ENCODE measurements at regions not wholly inside any gene's neighbourhood (a gene's known extent, or its start where the extent isn't known, plus 50 kb on each side); places are given as distances from the start of the nearest gene placed in this dataset.
"Not testable (repeated sequence)": the region's sequence is repeated elsewhere in the genome, so short reads cannot be mapped to it uniquely, and the experiment has no call there.

- DNase-seq: no peak
Measured at GRCh38 chr5:106290841-106291240, 1379.9 kb downstream of the EFNA5 start.

DNA sequence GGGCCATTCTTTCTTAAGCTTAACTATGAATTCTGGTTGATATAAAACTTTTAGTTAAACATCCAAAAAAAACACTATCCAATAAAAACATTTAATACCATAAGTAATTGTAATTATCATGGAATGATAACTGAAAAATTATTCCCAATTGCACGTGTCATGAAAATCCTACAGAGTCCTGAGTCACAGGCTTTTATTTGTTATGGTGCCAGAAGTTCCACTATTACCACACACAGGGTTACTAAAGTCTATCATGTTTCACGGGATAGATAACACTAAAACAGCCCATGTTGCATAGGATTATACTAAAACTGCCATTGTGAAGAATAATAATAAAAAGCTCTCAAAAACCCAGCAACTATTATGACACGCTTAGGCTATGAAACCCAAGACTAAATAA is 1381.8 kb downstream of the EFNA5 start:
- DNase-seq: no peak

- no peak for DNase-seq
Measured at GRCh38 chr5:106277540-106278096, 1393.1 kb downstream of the EFNA5 start.

GRCh38 chr5:106269252-106269843 is 1401.4 kb downstream of the EFNA5 start:
- DNase-seq: no peak

DNA sequence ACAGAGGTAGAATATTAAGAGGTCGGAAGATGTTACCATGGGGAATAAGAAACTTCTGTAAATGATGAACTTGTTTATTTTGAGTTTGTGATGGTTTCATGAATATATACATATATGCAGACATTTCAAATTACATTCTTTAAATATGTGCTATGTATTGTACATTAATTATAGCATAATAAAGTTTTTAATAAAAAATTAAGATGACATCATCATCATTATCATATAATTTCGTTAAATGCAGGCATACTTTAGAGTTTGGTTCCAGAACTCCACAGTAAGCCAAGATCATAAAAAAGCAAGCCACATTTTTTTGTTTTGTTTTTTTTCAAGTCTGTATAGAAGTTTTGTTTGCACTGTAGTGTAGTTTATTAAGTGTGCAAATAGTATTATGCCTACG is 1403.5 kb downstream of the EFNA5 start:
- DNase-seq: no peak

- no peak for DNase-seq
Measured at GRCh38 chr5:106262395-106262794, 1408.3 kb downstream of the EFNA5 start.

GRCh38 chr5:106259431-106260090 is 1411.2 kb downstream of the EFNA5 start:
- not testable (repeated sequence) for DNase-seq

DNA sequence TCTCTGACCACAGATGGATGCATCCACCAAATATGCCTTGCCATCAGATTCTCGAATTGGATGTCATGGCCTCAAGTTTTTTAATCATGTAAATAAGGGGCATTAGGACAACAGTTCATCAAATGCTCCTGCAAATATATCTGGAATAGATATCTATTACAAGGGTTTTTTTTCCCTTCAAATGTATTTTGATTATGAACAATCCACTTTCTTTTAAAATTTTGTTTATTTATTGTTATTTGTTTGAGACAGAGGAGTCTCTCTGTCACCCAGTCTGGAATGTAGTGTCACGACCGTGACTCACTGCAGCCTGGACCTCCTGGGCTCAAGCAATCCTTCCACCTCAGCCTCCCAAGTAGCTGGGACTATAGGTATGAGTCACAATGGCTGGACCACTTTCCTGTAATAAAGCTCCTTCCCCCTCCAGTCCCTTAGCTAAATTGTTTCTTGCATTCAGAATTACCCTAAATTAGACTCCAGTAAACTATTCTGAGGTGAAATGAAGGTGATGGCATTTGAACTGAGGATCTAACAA is 1412.1 kb downstream of the EFNA5 start:
- DNase-seq: no peak

DNA sequence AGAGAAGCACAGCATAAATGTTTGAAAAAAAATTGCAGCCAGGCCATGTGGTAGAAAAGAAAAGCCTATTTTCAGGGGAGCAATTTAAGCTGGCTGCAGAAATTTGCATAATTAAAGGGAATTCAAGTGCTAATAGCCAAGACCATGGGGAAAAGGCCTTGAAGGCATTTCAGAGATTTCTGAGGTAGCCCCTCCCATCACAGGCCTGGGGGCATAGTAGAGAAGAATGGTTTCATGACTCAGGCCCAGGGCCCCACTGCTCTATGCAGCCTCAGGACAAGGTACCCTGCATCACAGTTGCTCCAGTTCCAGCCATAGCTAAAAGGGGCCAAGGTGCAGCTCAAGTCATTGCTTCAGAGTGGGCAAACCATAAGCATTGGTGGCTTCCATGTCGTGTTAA is 1416.0 kb downstream of the EFNA5 start:
- DNase-seq: no peak

DNA sequence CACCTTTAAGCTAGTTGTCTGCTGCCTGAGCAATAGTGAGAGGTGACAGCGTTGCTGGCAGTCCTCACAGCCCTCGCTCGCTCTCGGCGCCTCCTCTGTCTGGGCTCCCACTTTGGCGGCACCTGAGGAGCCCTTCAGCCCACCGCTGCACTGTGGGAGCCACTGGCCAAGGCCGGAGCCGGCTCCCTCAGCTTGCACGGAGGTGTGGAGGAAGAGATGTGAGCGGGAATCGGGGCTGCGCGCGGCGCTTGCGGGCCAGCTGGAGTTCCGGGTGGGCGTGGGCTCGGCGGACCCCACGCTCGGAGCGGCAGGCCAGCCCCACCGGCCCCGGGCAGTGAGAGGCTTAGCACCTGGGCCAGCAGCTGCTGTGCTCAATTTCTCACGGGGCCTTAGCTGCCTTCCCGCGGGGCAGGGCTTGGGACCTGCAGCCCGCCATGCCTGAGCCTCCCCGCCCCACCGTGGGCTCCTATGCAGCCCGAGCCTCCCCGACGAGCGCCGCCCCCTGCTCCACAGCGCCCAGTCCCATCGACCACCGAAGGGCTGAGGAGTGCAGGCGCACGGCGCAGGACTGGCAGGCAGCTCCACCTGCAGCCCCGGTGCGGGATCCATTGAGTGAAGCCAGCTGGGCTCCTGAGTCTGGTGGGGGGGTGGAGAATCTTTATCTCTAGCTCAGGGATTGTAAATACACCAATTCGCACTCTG is 1424.5 kb downstream of the EFNA5 start:
- DNase-seq: not testable (repeated sequence)

DNA sequence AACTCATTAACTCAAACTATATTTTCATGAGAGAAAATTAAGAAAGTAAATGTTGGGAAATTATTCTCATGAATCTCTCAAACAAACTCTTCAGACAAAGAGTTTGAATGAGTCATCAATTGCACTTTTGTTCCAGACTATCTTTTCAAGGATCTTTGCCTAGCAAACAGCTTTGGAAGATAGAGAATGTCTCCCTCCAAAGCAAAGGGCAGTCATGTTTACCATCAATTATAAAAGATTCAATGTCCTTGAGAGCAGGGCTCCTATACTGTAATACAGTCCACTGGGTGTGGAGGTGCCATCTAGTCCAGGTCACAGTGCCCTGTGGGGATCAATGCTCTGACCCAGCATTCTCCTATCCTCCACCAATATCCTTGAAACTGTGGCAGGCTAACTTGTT is 1429.3 kb downstream of the EFNA5 start:
- no peak for DNase-seq

GRCh38 chr5:106205916-106206571 is 1464.7 kb downstream of the EFNA5 start:
- DNase-seq: no peak

DNA sequence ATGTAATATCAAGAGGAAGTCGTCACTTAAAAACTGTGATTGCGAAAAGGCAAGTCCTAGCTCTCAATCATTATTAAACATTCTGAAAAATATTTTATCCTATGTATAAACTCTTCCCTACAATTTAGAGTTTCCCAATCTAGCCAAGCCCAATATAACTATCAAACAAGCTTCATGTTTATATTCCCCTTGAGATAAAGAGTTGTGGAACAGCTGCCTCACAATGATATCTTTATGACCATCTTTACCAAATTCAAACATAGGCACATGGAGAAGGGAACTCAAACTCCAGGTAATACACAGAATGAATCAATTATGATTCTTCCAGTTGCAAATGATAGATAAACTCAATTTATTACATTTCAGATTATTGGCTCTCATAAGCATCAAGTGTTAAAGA is 1468.7 kb downstream of the EFNA5 start:
- no peak for DNase-seq

GRCh38 chr5:106200971-106201370 is 1469.8 kb downstream of the EFNA5 start:
- DNase-seq: no peak

DNA sequence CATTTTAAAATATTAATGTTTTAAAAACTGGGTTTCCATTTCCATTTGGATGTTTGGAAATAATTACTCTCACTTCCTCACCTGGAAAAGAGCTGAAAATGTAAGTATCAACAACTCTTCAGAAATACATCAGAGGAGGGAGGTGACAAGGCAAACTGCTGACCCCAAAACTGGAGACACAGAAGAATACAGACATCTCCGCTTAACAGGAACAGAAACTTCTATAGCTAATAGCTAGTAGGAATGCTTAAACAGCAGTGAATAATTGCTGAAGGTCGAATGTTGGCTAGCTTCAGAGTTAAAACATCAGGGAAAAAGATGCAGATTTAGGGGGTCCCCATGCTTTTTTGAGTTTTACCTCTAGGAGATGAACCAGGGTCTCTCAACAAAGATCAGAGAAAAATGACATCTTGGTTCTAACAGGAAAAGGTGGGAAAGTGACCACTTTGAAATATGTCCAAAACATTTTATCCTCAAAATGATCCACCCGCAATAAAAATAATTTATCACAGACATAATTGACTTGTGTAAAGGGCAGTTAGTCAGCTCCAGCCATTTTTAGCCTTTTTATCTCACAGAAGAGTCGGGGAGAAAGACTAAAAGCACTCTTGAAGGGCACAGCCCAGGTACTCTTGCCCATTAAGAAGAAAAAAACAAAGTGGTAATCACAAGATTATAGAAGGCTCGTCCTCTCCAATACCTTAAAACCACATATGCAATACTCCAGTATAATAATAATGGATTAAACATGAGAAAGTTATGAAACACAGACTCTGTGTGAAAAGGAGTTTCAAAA is 1474.9 kb downstream of the EFNA5 start:
- DNase-seq: no peak

GRCh38 chr5:106189121-106189809 is 1481.5 kb downstream of the EFNA5 start:
- DNase-seq: no peak

DNA sequence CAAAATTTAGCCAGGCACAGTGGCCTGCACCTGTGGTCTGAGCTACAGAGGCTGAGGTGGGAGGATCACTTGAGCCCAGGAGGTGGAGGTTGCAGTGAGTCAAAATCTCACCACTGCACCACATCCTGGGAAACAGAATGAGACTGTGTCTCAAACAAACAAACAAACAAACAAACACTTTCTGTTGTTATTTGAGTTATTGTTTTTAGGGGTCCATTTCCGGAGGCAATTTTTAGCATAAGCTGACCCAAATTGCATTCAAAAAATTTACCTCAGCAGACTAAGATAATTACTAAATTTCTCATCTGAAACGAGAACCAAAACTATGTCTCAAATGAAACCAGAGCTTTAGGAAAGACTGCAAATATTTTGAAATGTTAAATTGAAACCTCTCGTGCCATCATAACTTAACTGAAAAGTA is 1485.1 kb downstream of the EFNA5 start:
- DNase-seq: no peak

DNA sequence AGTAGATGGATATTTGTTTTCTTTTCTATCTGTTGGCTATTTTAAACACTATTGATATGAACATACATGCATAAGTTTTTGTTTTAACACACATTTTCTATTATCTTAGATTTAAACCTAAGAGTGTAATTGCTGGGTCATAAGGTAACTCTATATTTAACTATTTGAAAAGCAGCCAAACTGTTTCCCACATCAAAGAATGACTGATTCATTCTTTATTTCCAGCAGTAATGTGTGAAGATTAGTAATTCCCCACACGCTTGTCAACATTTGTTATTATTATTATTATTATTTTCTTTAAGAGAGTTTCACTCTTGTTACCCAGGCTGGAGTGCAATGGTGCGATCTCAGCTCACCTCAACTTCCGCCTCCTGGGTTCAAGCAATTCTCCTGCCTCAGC is 1495.8 kb downstream of the EFNA5 start:
- no peak for DNase-seq

DNA sequence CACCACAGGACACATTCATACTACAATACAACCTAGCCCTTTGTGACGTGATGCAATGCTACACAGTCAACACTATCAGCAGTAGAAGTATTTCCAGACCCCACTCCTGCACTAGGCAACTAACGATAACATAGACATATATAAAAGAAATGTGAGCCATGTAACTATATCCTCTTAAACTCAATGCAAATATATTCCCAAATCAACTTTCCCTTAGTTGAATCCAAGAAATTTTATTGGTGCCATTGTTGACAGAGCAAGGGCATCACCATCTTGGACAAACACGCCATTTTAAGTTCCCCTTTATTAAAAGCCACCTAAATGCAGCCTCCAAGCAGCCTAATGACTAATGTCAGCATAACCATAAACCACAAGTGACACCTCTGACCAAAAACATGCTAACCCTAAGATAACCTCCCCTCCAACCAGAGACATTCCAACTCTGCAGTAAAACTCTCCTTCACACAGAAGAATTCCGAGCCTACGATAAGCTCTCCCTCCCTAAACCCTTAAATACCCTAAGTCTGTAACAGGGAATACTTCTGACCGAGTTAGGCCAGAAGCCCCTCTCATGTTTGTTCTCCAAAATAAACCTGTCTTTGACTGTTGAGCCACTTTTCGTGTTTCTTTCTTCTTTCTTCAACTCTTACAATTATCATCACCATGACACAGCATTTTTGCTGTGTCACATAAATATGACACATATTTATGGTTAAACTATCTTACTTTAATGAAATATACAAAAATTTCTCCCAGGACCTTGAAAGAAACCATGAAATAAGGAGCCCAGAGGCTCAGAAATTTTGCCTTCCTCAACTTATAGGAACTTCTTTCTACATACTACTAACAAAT is 1497.8 kb downstream of the EFNA5 start:
- DNase-seq: no peak

- no peak for DNase-seq
Measured at GRCh38 chr5:106171708-106172107, 1499.0 kb downstream of the EFNA5 start.

DNA sequence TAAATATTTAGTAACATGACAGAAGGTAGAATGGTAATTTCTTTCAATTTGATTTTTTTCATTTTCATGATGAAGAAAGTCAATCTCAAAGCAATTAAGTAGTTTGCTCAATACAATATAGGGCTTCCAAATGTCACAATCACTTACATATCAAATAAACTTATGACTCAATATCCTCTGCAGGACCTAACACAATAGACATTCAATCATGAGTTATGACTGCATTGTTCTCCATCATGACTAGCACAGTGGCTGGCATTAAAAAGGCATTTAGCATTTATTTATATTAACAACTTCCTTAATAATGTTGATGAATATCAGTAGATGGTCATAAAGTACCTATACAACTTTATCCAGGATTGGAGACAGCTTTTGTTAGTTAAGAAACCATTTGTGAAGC is 1499.6 kb downstream of the EFNA5 start:
- no peak for DNase-seq

Data from activated CD4-positive, alpha-beta T cell treated with anti-CD3 and anti-CD28 coated beads, Interleukin-2, amount 50 U/mL, for 16 hours (primary cell).